ENCODE measurements at regions not wholly inside any gene's neighbourhood (a gene's known extent, or its start where the extent isn't known, plus 50 kb on each side); places are given as distances from the start of the nearest gene placed in this dataset.

GRCh38 chr3:24640330-24640877, 145.8 kb upstream of the THRB start:
- Histone ChIP-seq H3K9ac (ENCODE audit: insufficient read depth, low read length, poor library complexity, severe bottlenecking) (no peak overlapping the region), H3K9me3 (replicated peaks in 1 of 2; ENCODE audit: control insufficient read depth in 1 of 2, insufficient read depth in 1 of 2, low read length in 2 of 2) (no peaks in the 10 kb centered on the region), H2AFZ (ENCODE audit: insufficient read depth, low read depth, low read length, poor library complexity, severe bottlenecking) (peak overlapping the region; percentile 34), H3K4me1 (ENCODE audit: control insufficient read depth in 1 of 2, insufficient read depth in 2 of 2, low read length in 2 of 2) (no peaks in the 10 kb centered on the region), H3K27ac (ENCODE audit: low read depth in 1 of 2, low read length in 2 of 2) (no peak overlapping the region), H3K4me3 (replicated peaks in 1 of 3; ENCODE audit: low read depth in 2 of 3, low read length in 3 of 3) (no peak overlapping the region), H3K27me3 (ENCODE audit: control insufficient read depth in 2 of 2, insufficient read depth in 2 of 2, low read length in 2 of 2) (no peaks in the 10 kb centered on the region), H3K4me2 (replicated peaks; ENCODE audit: extremely low read depth, low read length, poor library complexity, severe bottlenecking) (no peak overlapping the region), H3K36me3 (replicated peaks in 1 of 2; ENCODE audit: control insufficient read depth in 1 of 2, insufficient read depth in 2 of 2, low read length in 2 of 2) (no peaks in the 10 kb centered on the region), H3K79me2 (ENCODE audit: insufficient read depth, low read length) (no peaks in the 10 kb centered on the region), H4K20me1 (ENCODE audit: insufficient read depth, low read length) (no peaks in the 10 kb centered on the region)
- DNase-seq = no peak
- TF ChIP-seq CTCF (IDR thresholded peaks at IDR 0.05) = peak; percentile 4
- H3K4me3 Mint-ChIP-seq = no peak overlapping the region
- H3K4me1 Mint-ChIP-seq = peaks cover 5% of the 10 kb centered on the region
- H3K9me3 Mint-ChIP-seq = peaks cover 0 to 7% (median 2%) of the 10 kb centered on the region in 7 donors
- no peak overlapping the region for H3K27ac Mint-ChIP-seq
- WGBS (ENCODE audit: insufficient coverage) = no CpG with 5 or more reads among the region's 3 CpGs
- H3K27me3 Mint-ChIP-seq (ENCODE audit: low read depth in 3 of 3) = peaks cover 0 to 3% (median 0%) of the 10 kb centered on the region in 3 donors
- no peaks in the 10 kb centered on the region for H3K36me3 Mint-ChIP-seq
- intact Hi-C loops (cut with micrococcal nuclease) = no loop called here

GRCh38 chr3:24641628-24642027, 147.0 kb upstream of the THRB start:
- no peak for DNase-seq
- Histone ChIP-seq H3K4me2 (replicated peaks; ENCODE audit: extremely low read depth, low read length, poor library complexity, severe bottlenecking) (no peak overlapping the region), H3K9ac (ENCODE audit: insufficient read depth, low read length, poor library complexity, severe bottlenecking) (no peak overlapping the region), H3K79me2 (ENCODE audit: insufficient read depth, low read length) (no peaks in the 10 kb centered on the region), H3K27ac (ENCODE audit: low read depth in 1 of 2, low read length in 2 of 2) (no peak overlapping the region), H3K4me1 (ENCODE audit: control insufficient read depth in 1 of 2, insufficient read depth in 2 of 2, low read length in 2 of 2) (no peaks in the 10 kb centered on the region), H3K27me3 (ENCODE audit: control insufficient read depth in 2 of 2, insufficient read depth in 2 of 2, low read length in 2 of 2) (no peaks in the 10 kb centered on the region), H2AFZ (ENCODE audit: insufficient read depth, low read depth, low read length, poor library complexity, severe bottlenecking) (no peak overlapping the region), H4K20me1 (ENCODE audit: insufficient read depth, low read length) (no peaks in the 10 kb centered on the region), H3K9me3 (replicated peaks in 1 of 2; ENCODE audit: control insufficient read depth in 1 of 2, insufficient read depth in 1 of 2, low read length in 2 of 2) (no peaks in the 10 kb centered on the region), H3K4me3 (replicated peaks in 1 of 3; ENCODE audit: low read depth in 2 of 3, low read length in 3 of 3) (no peak overlapping the region), H3K36me3 (replicated peaks in 1 of 2; ENCODE audit: control insufficient read depth in 1 of 2, insufficient read depth in 2 of 2, low read length in 2 of 2) (no peaks in the 10 kb centered on the region)
- Mint-ChIP-seq H3K4me3 (no peak overlapping the region), H3K27me3 (ENCODE audit: low read depth in 3 of 3) (peaks cover 0 to 3% (median 0%) of the 10 kb centered on the region in 3 donors), H3K36me3 (no peaks in the 10 kb centered on the region), H3K27ac (no peak overlapping the region), H3K4me1 (peaks cover 5% of the 10 kb centered on the region), H3K9me3 (peaks cover 0 to 5% (median 0%) of the 10 kb centered on the region in 7 donors)
- intact Hi-C loops (cut with micrococcal nuclease) = no loop called here
- TF ChIP-seq CTCF (IDR thresholded peaks at IDR 0.05) = no peak
- WGBS (ENCODE audit: insufficient coverage) = 0% methylated on average over 1 of the region's 2 CpGs

All from CD14-positive monocyte (primary cell).